ENCODE measurements at regions not wholly inside any gene's neighbourhood (a gene's known extent, or its start where the extent isn't known, plus 50 kb on each side); places are given as distances from the start of the nearest gene placed in this dataset.

- TF ChIP-seq POLR2A (IDR thresholded peaks at IDR 0.05), result no peak
- TF ChIP-seq, protein P1, sequence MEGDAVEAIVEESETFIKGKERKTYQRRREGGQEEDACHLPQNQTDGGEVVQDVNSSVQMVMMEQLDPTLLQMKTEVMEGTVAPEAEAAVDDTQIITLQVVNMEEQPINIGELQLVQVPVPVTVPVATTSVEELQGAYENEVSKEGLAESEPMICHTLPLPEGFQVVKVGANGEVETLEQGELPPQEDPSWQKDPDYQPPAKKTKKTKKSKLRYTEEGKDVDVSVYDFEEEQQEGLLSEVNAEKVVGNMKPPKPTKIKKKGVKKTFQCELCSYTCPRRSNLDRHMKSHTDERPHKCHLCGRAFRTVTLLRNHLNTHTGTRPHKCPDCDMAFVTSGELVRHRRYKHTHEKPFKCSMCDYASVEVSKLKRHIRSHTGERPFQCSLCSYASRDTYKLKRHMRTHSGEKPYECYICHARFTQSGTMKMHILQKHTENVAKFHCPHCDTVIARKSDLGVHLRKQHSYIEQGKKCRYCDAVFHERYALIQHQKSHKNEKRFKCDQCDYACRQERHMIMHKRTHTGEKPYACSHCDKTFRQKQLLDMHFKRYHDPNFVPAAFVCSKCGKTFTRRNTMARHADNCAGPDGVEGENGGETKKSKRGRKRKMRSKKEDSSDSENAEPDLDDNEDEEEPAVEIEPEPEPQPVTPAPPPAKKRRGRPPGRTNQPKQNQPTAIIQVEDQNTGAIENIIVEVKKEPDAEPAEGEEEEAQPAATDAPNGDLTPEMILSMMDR (IDR thresholded peaks at IDR 0.05), result no peak
- no peak for TF ChIP-seq EP300 (IDR thresholded peaks at IDR 0.05)
Measured at GRCh38 chr19:28489126-28489660, 723.8 kb downstream of the UQCRFS1 start.
